HEK293 (cell line): ENCODE measurements at regions not wholly inside any gene's neighbourhood (a gene's known extent, or its start where the extent isn't known, plus 50 kb on each side); places are given as distances from the start of the nearest gene placed in this dataset.

Experiments
- ELK4 ChIP-seq: IDR thresholded peaks from 2 replicates; pipeline ENCODE4 v1.6.1; 2011; ENCODE audit warnings: mild to moderate bottlenecking, low read depth, low read length, borderline replicate concordance
- HIC1 ChIP-seq: fragments of 450-650 bp; formaldehyde crosslinking; IDR thresholded peaks from 2 replicates; pipeline ENCODE4 v1.5.1; 2016; ENCODE audit warnings: missing biosample characterization, missing genetic modification characterization
- KLF7 ChIP-seq: fragments of 450-650 bp; formaldehyde crosslinking; IDR thresholded peaks from 2 replicates; pipeline ENCODE4 v1.5.1; 2016; ENCODE audit warnings: missing biosample characterization, missing genetic modification characterization, borderline replicate concordance
- KLF9 ChIP-seq: fragments of 450-650 bp; formaldehyde crosslinking; IDR thresholded peaks from 2 replicates; pipeline ENCODE4 v1.5.1; 2016; ENCODE audit warnings: missing biosample characterization, missing genetic modification characterization, low read depth
- PATZ1 ChIP-seq: fragments of 450-650 bp; formaldehyde crosslinking; IDR thresholded peaks from 2 replicates; pipeline ENCODE4 v1.5.1; 2016; ENCODE audit warnings: missing biosample characterization, missing genetic modification characterization
- PRDM2 ChIP-seq: fragments of 450-650 bp; formaldehyde crosslinking; IDR thresholded peaks from 2 replicates; pipeline ENCODE4 v1.5.1; 2016; ENCODE audit warnings: missing biosample characterization, missing genetic modification characterization, borderline replicate concordance
- RBAK ChIP-seq: fragments of 450-650 bp; formaldehyde crosslinking; IDR thresholded peaks from 2 replicates; pipeline ENCODE4 v1.5.1; 2016; ENCODE audit warnings: missing biosample characterization, missing genetic modification characterization
- SCRT2 ChIP-seq: fragments of 450-650 bp; formaldehyde crosslinking; IDR thresholded peaks from 2 replicates; pipeline ENCODE4 v1.5.1; 2016; ENCODE audit warnings: missing biosample characterization, missing genetic modification characterization
- ZBTB11 ChIP-seq: fragments of 450-650 bp; formaldehyde crosslinking; conservative IDR thresholded peaks from 2 replicates; pipeline ENCODE4 v1.5.1; 2016; ENCODE audit warnings: low read depth, missing biosample characterization, missing genetic modification characterization
- ZBTB17 ChIP-seq: fragments of 450-650 bp; formaldehyde crosslinking; IDR thresholded peaks from 2 replicates; pipeline ENCODE4 v1.5.1; 2016; ENCODE audit warnings: missing biosample characterization, missing genetic modification characterization
- ZBTB6 ChIP-seq: fragments of 450-650 bp; formaldehyde crosslinking; IDR thresholded peaks from 2 replicates; pipeline ENCODE4 v1.5.1; 2017; ENCODE audit warnings: missing biosample characterization, missing genetic modification characterization
- ZIC2 ChIP-seq: fragments of 450-650 bp; formaldehyde crosslinking; IDR thresholded peaks from 2 replicates; pipeline ENCODE4 v1.5.1; 2016; ENCODE audit warnings: missing biosample characterization, missing genetic modification characterization
- ZNF114 ChIP-seq: fragments of 450-650 bp; formaldehyde crosslinking; IDR thresholded peaks from 2 replicates; pipeline ENCODE4 v1.5.0; 2017; ENCODE audit warnings: missing biosample characterization, missing genetic modification characterization
- ZNF274 ChIP-seq, 2 experiments: fragments of 200-500 bp in 1 of 2; fragments of 450-650 bp in 1 of 2; sonication (Bioruptor generic) in 1 of 2; formaldehyde crosslinking in 1 of 2; IDR thresholded peaks; 2 replicates each; pipeline versions ENCODE4 v1.5.1 to v1.6.1; 2014 to 2016; ENCODE audit warnings: borderline replicate concordance in 1 of 2, inconsistent platforms in 1 of 2, low read length in 1 of 2, missing biosample characterization in 1 of 2, missing genetic modification characterization in 1 of 2
- ZNF311 ChIP-seq: fragments of 450-650 bp; formaldehyde crosslinking; IDR thresholded peaks from 2 replicates; pipeline ENCODE4 v1.5.1; 2017; ENCODE audit warnings: missing biosample characterization, missing genetic modification characterization, borderline replicate concordance
- ZNF354C ChIP-seq: fragments of 450-650 bp; formaldehyde crosslinking; IDR thresholded peaks from 2 replicates; pipeline ENCODE4 v1.5.1; 2016; ENCODE audit warnings: missing biosample characterization, missing genetic modification characterization, low read depth, borderline replicate concordance
- ZNF585B ChIP-seq: fragments of 450-650 bp; formaldehyde crosslinking; IDR thresholded peaks from 2 replicates; pipeline ENCODE4 v1.5.1; 2016; ENCODE audit warnings: missing biosample characterization, missing genetic modification characterization
- ZNF600 ChIP-seq: fragments of 450-650 bp; formaldehyde crosslinking; IDR thresholded peaks from 2 replicates; pipeline ENCODE4 v1.5.1; 2016; ENCODE audit warnings: missing biosample characterization, missing genetic modification characterization
- ZNF664 ChIP-seq: fragments of 450-650 bp; formaldehyde crosslinking; IDR thresholded peaks from 2 replicates; pipeline ENCODE4 v1.5.1; 2016; ENCODE audit warnings: missing biosample characterization, missing genetic modification characterization
- ZSCAN16 ChIP-seq: fragments of 450-650 bp; formaldehyde crosslinking; IDR thresholded peaks from 2 replicates; pipeline ENCODE4 v1.5.1; 2016; ENCODE audit warnings: missing biosample characterization, missing genetic modification characterization
- ZSCAN23 ChIP-seq: fragments of 450-650 bp; formaldehyde crosslinking; IDR thresholded peaks from 2 replicates; pipeline ENCODE4 v1.5.1; 2016; ENCODE audit warnings: missing biosample characterization, missing genetic modification characterization
- ZXDB ChIP-seq: fragments of 450-650 bp; formaldehyde crosslinking; IDR thresholded peaks from 2 replicates; pipeline ENCODE4 v1.5.1; 2016; ENCODE audit warnings: missing biosample characterization, missing genetic modification characterization

- TF ChIP-seq PATZ1 (tag by site-specific recombination), result peak; percentile 98
- TF ChIP-seq ELK4, result no peak
- TF ChIP-seq ZNF600 (tag by site-specific recombination), result peak; percentile 90
- no peak for TF ChIP-seq ZNF664 (tag by site-specific recombination)
- no peak for TF ChIP-seq ZSCAN16 (tag by site-specific recombination)
- no peak for TF ChIP-seq ZIC2
- TF ChIP-seq HIC1, result peak; percentile 100
- TF ChIP-seq KLF9, result 0 out of 2 replicates have a peak, but pooled peaks have one; percentile 37
- TF ChIP-seq ZNF354C (tag by site-specific recombination), result no peak
- TF ChIP-seq ZXDB, result peak; percentile 77
- TF ChIP-seq ZNF274 (IDR thresholded peaks at IDR 0.05; ENCODE audit: low read length), result no peak
- no peak for TF ChIP-seq ZNF274 (tag by site-specific recombination; IDR thresholded peaks at IDR 0.05; ENCODE audit: borderline replicate concordance)
- TF ChIP-seq ZBTB6 (tag by site-specific recombination), result no peak
- no peak for TF ChIP-seq ZNF585B (tag by site-specific recombination)
- peak; percentile 58 for TF ChIP-seq ZBTB11 (tag by site-specific recombination)
- no peak for TF ChIP-seq PRDM2 (tag by site-specific recombination)
- peak; percentile 77 for TF ChIP-seq ZSCAN23 (tag by site-specific recombination)
- no peak for TF ChIP-seq RBAK (tag by site-specific recombination)
- TF ChIP-seq KLF7 (tag by site-specific recombination), result 0 out of 2 replicates have a peak, but pooled peaks have one; percentile 25
- TF ChIP-seq ZNF114, result no peak
- no peak for TF ChIP-seq SCRT2 (tag by site-specific recombination)
- no peak for TF ChIP-seq ZNF311 (tag by site-specific recombination)
- peak; percentile 96 for TF ChIP-seq ZBTB17
These were observed 123.0 kb downstream of the GOSR1 start (continued) for GRCh38 chr17:30600060-30600829.
